ENCODE measurements at regions not wholly inside any gene's neighbourhood (a gene's known extent, or its start where the extent isn't known, plus 50 kb on each side); places are given as distances from the start of the nearest gene placed in this dataset.

- no peak for DNase-seq (ENCODE audit: low read depth)
Observed at GRCh38 chr16:85403693-85404092, 209.4 kb upstream of the GSE1 start.

GRCh38 chr16:85412911-85413520, 200.1 kb upstream of the GSE1 start:
- no peak for DNase-seq (ENCODE audit: low read depth)

DNA sequence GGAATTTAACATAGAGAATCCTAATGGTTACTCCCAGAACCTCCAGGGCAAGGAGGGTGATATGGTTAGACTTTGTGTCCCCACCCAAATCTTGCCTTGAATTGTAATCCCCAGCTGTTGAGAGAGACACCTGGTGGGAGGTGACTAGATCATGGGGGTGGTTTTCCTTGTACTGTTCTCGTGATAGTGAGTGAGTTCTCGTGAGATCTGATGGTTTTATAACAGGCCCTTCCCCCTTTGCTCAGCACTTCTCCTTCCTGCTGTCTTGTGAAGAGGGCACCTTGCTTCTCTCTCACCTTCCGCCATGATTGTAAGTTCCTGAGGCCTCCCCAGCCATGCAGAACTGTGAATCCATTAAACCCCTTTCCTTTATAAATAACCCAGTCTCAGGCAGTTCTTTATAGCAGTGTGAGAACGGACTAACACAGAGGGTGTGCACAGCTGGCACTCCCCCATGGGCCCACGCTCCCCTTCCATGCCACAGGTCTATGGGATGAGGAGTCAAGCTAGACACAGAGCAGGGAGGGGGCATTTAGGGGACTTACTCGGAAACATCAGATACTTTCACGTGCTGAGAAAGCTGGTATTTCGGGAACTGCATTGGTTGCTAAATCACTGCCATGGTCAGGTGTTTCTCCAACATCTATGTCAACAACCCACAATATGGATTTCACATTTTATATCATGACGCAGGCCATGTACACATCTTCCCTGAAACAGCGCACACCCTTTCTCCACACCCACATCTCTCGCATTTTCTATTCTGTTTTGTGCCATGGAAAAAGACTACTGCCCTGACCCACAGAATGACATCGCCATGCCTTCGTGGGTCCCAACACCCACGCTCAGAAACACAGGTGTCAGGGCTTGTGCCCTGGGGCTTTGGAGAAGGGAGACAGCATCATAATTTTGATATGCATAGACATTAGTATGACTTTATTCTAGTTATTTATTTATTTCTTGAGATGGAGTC, 199.1 kb upstream of the GSE1 start:
- DNase-seq (ENCODE audit: low read depth), result no peak

GRCh38 chr16:85415196-85416090, 197.7 kb upstream of the GSE1 start:
- DNase-seq (ENCODE audit: low read depth), result no peak

DNA sequence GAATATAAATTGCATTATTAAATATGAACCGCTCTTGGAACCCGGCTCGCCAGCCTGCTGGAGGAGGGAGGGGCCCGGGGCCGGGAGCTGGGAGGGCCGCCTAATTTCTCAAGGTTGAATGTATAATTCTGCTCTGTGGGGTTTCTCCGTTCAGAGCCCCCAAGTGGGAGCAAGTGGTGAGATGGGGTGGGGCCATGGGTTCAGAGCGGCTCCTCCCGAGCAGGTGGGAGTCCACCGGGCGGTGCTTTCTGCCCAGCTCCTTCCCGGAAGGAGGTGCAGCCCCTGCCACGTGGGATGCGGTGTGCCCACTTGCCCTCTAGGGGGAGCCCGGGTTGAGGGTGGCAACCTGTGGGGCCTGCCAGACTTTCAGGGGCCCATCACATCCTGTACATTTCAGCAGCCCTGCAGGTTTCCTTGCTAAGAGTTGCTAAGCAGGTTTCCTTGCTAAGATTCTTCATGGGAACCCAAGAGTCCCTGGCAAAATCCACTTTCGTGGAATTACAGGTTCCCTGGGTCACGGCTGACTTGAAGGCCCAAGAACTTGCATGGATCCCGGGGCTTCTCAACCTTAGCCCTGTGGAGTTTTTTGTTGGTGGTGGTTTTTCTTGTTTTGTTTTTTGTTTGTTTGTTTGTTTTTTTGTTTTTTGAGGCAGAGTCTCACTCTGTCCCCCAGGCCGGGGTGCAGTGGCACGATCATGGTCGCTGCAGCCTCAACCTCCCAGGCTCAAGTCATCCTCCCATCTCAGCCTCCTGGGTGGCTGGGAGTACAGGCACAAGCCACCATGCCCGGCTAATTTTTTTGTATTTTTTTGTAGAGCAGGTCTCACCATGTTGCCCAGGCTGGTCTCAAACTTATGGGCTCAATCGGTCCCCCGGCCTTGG, 196.7 kb upstream of the GSE1 start:
- DNase-seq (ENCODE audit: low read depth), result peak; percentile 58

GRCh38 chr16:85417156-85417860, 195.8 kb upstream of the GSE1 start:
- DNase-seq (ENCODE audit: low read depth), result no peak

DNA sequence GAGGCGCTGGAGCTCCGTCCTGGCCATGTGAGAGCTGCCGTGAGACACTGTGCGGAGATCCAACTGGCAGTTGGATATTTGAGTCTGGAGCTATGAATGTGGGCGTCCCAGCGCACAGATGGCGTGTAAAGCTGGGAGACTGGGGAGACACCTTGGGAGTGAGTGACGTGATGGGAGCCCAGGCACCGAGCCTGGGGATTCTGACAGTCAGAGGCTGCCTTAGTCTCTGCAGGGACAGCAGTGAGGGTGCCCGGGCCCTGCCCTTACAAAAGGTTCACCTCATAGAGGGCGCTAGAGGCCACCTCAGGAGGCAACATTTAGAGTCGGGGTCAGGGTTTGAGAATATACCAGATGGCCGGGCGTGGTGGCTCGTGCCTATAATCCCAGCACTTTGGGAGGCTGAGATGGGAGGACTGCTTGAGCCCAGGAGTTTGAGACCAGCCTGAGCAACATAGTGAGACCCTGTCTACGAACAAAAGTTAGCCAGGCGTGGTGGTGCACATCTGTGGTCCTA, 194.1 kb upstream of the GSE1 start:
- no peak for DNase-seq (ENCODE audit: low read depth)

- DNase-seq (ENCODE audit: low read depth), result no peak
Observed at GRCh38 chr16:85419503-85420408, 193.4 kb upstream of the GSE1 start.

DNA sequence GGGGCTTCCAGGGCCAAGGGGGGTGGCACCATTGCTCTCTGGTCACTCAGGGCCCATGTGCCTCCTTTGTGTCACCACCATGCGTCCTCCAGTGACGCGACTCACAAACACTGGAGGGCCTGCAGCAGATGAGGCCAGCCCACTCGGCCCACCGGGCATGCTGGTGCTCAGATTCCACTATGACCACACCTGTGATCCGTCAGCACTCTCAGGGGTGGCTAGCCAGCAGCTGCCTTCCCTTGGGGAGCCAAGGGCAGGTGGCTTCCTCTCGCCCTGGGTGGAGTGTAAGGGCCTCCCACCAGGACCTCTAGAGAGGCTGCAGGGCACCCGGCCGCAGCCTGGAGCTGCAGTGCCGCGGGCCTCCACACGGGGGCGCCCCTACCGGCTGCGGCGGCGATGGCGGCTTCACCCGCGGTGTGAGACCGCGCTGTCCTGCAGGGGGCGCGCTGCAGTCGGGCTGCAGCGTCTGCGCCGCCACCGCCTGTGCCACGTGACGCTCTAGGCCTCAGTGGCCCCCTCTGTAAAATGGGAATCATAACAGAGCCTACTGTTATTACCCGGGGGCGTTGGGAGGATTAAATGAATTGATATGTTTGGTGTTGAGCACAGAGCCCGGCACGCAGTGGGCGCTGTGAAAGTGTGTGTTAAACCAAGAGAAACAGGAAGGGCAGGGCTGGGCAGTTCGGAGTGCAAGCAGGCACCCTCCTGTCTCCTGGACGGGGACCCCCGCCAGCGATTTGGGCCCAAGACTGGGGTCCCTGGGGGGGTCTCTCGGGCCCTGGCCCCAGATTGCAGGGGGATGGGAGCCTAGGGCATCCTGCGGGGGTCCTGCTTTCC, 192.4 kb upstream of the GSE1 start:
- DNase-seq (ENCODE audit: low read depth), result peak; percentile 67

DNA sequence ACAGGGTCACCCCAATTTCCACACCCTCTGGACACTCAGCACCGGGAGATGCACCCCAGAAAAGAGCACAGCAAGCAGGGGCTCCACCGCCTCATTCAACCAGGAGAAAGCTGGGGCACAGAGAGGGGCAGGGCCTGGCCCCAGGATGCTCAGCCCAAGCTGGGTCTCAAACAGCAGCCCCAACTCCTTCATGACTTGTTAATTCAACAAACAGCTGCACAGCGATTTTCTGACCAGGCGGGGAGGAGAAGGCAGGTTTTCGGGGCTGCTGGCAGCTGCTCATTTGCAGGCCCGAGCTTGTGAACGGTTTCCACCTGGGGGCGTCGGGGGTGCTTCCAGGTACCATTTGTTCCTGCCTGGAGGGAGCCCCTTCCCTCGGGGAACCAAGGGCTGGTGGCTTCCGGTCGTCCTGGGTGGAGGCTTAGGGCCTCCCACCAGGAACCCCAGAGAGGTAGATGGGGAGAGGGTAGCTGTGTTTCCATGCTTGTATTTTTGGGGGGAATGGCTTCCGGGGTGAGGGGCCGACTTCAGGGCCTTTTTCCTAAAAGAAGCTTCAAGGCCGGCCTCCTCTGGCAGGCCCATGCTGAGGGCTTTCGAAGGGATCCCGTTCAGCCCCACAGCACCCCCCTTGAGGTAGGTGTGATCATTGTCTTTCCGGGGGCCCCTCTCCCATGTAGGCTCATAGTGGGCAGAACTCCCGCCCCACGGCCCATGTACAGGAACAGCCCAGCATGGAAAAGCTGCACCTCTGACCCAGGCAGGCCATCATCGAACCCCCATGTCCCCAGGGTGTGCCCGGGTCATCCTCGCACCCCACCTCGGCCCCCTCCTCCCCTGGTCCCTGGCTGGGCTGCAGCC, 191.6 kb upstream of the GSE1 start:
- DNase-seq (ENCODE audit: low read depth), result no peak

- no peak for DNase-seq (ENCODE audit: low read depth)
Observed at GRCh38 chr16:85422196-85422631, 190.9 kb upstream of the GSE1 start.

DNA sequence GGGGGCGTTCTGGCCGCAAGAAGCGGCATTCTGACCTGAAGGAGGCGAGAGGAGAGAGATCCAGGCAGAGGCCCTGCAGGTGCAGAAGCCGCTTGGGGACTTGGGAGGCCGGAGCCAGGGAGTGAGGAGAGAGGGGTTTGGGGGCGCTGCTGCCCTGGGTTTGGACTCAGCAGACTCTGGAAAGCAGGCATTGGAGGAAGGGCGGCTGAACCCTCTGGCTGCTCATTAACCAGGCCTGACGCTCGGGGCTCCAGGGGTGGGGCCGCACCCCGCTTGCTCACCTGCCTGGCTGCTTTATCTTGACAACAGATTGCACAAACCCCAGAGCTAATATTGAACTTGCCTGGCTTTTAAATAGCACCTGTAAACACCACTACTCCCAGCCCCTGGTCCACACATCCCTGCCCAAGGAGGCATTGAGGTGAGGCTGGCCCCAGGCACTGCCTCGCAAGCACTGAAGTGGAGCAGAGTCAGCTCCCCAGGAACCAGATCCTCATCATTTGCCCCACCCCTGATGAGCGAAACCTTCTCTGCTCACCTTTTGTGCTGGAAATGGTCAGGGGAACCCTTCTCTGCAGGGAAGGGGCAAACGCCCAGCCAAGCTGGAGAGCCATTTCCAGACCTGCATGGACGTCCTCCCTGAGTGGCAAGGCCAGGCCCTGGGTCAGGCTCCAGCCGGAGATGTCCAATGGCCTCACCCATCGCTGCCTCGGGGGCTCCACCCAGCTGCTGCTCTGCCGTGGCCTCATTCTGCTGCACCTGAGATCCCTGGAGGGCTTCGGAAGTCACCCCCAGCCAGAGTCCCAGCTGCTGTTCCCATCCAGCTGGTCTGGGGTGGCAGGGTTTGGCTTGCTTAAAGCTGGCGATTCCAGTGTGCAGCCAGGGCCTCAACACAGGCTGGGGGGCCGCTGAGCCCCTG, 190.2 kb upstream of the GSE1 start:
- DNase-seq (ENCODE audit: low read depth), result no peak

- no peak for DNase-seq (ENCODE audit: low read depth)
Observed at GRCh38 chr16:85423631-85424030, 189.5 kb upstream of the GSE1 start.

DNA sequence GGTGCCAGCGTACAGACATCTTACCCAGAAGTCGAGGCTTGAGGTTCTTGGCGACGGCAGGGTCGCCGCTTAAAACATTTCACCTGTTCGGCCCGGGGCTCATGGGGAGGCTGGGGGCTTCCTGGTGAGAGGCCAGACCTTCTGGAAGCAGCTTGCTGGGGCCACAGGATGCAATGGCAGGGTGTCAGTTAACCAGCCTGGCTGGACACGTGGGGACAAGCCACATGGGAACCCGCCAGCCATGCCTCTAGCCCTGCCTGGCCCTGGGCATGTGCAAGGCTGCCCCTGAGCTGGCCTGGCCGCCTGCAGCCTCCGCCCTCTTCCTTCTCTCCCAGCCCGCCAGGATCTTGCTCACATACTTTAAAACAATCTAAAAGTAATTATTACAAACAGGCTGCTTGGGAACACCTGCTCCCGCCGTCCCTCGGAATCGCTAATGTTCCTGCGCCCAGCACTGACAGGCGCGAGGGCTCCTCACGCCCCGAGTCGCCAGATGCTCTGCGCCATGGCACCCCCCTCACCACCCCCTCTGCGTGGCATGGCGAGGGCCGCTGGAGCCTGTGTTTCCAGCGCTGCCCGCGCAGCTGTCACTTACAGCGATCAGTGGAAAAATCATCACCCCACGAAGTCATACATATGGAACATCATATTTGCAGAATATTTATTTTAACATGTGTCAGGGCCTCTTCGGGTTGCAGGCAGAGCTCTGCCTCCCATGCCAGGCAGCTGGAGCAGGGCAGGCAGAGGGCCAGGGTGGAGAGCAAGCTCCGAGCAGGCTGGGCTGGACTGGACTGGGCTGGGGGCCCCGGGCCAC, 188.7 kb upstream of the GSE1 start:
- no peak for DNase-seq (ENCODE audit: low read depth)

- DNase-seq (ENCODE audit: low read depth), result no peak
Observed at GRCh38 chr16:85425074-85425662, 188.0 kb upstream of the GSE1 start.
